ENCODE measurements at regions not wholly inside any gene's neighbourhood (a gene's known extent, or its start where the extent isn't known, plus 50 kb on each side); places are given as distances from the start of the nearest gene placed in this dataset.

GRCh38 chr3:34198309-34198708 is 399.9 kb downstream of the PDCD6IP start:
- DNase-seq: no peak

- no peak for DNase-seq
Observed at GRCh38 chr3:34200576-34200975, 402.1 kb downstream of the PDCD6IP start.

- DNase-seq: no peak
Observed at GRCh38 chr3:34202975-34203374, 404.5 kb downstream of the PDCD6IP start.

- DNase-seq: no peak
Observed at GRCh38 chr3:34203386-34203785, 405.0 kb downstream of the PDCD6IP start.

GRCh38 chr3:34207002-34207401 is 408.6 kb downstream of the PDCD6IP start:
- no peak for DNase-seq

GRCh38 chr3:34207806-34208205 is 409.4 kb downstream of the PDCD6IP start:
- no peak for DNase-seq

- DNase-seq: no peak
Observed at GRCh38 chr3:34212175-34212574, 413.7 kb downstream of the PDCD6IP start.

- peak; percentile 28 for DNase-seq
Observed at GRCh38 chr3:34212656-34213055, 414.2 kb downstream of the PDCD6IP start.

- DNase-seq: no peak
Observed at GRCh38 chr3:34213478-34213877, 415.0 kb downstream of the PDCD6IP start.

- DNase-seq: no peak
Observed at GRCh38 chr3:34216711-34217335, 418.4 kb downstream of the PDCD6IP start.

- DNase-seq: no peak
Observed at GRCh38 chr3:34218706-34219385, 420.4 kb downstream of the PDCD6IP start.

GRCh38 chr3:34219556-34219955 is 421.1 kb downstream of the PDCD6IP start:
- no peak for DNase-seq

GRCh38 chr3:34225821-34226366 is 427.5 kb downstream of the PDCD6IP start:
- no peak for DNase-seq

GRCh38 chr3:34229876-34230275 is 431.4 kb downstream of the PDCD6IP start:
- DNase-seq: no peak

- DNase-seq: no peak
Observed at GRCh38 chr3:34235096-34235495, 436.7 kb downstream of the PDCD6IP start.

GRCh38 chr3:34237946-34238345 is 439.5 kb downstream of the PDCD6IP start:
- DNase-seq: no peak

GRCh38 chr3:34238407-34238806 is 440.0 kb downstream of the PDCD6IP start:
- DNase-seq: no peak

GRCh38 chr3:34239287-34239686 is 440.9 kb downstream of the PDCD6IP start:
- no peak for DNase-seq

GRCh38 chr3:34239875-34240274 is 441.4 kb downstream of the PDCD6IP start:
- DNase-seq: no peak

GRCh38 chr3:34247401-34247800 is 449.0 kb downstream of the PDCD6IP start:
- DNase-seq: no peak

- DNase-seq: no peak
Observed at GRCh38 chr3:34248352-34248751, 449.9 kb downstream of the PDCD6IP start.

- DNase-seq: no peak
Observed at GRCh38 chr3:34254285-34254684, 455.9 kb downstream of the PDCD6IP start.

- no peak for DNase-seq
Observed at GRCh38 chr3:34256021-34256420, 457.6 kb downstream of the PDCD6IP start.

- DNase-seq: no peak
Observed at GRCh38 chr3:34256791-34257190, 458.4 kb downstream of the PDCD6IP start.

Data from MV-4-11 (cell line).